Activated T-helper 1 cell treated with anti-CD3 and anti-CD28 coated beads, Interleukin-12 subunit alpha, Interleukin-12 subunit beta, Interleukin-2, Interleukin-4 antibody, amounts not matched to agents 30 ng/mL and 10 ng/mL and 1 ng/mL, durations not matched to agents 14 hours and 24 hours and 36 hours (primary cell): ENCODE measurements at regions not wholly inside any gene's neighbourhood (a gene's known extent, or its start where the extent isn't known, plus 50 kb on each side); places are given as distances from the start of the nearest gene placed in this dataset.
"Not testable (repeated sequence)": the region's sequence is repeated elsewhere in the genome, so short reads cannot be mapped to it uniquely, and the experiment has no call there.

ENCODE experiments used
- DNase-seq: peaks from one replicate; pipeline ENCODE4 v3.0.0; 2021; ENCODE audit warnings: low spot score
- H3K27ac Mint-ChIP-seq: one replicate; pipeline ENCODE4 v1.8.0; 2021; ENCODE audit warnings: mild to moderate bottlenecking, mixed read lengths
- H3K27me3 Mint-ChIP-seq: one replicate; pipeline ENCODE4 v1.8.0; 2022; ENCODE audit warnings: mild to moderate bottlenecking, moderate library complexity, mixed read lengths; ENCODE audit not compliant: insufficient read depth
- H3K36me3 Mint-ChIP-seq: one replicate; pipeline ENCODE4 v1.8.0; 2021; ENCODE audit warnings: low read depth, mixed read lengths
- H3K4me1 Mint-ChIP-seq: one replicate; pipeline ENCODE4 v1.8.0; 2021; ENCODE audit warnings: low read depth, mixed read lengths
- H3K4me3 Mint-ChIP-seq: one replicate; pipeline ENCODE4 v1.8.0; 2021; ENCODE audit warnings: mild to moderate bottlenecking, moderate library complexity, mixed read lengths
- H3K9me3 Mint-ChIP-seq: one replicate; pipeline ENCODE4 v1.8.0; 2021; ENCODE audit warnings: mixed read lengths
- intact Hi-C: fragments of 100-400 bp; cut with micrococcal nuclease; formaldehyde crosslinking; loops from one replicate; pipeline ENCODE4 v1.15.1; 2024

DNA sequence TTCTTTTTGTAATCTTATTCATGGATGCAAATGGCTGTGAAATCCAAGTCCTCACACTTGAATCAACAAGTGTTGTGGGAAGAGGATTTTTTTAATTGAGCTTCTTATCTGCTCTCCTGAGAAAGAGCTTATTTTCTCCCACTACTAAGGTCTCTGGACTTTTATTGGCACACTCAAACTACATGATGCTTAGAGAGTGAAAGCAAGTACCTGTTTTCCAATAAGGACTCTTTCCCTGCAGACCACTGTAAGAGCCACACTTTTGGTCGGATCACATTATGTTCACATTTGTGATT lies 546.4 kb upstream of the ARRDC3 start:
- no peak overlapping the region for H3K27ac Mint-ChIP-seq
- no peaks in the 10 kb centered on the region for H3K4me1 Mint-ChIP-seq
- H3K9me3 Mint-ChIP-seq = no peaks in the 10 kb centered on the region
- no peak overlapping the region for H3K4me3 Mint-ChIP-seq
- no peaks in the 10 kb centered on the region for H3K36me3 Mint-ChIP-seq
- intact Hi-C loops = no loop called here
- DNase-seq = no peak
- no peaks in the 10 kb centered on the region for H3K27me3 Mint-ChIP-seq

DNA sequence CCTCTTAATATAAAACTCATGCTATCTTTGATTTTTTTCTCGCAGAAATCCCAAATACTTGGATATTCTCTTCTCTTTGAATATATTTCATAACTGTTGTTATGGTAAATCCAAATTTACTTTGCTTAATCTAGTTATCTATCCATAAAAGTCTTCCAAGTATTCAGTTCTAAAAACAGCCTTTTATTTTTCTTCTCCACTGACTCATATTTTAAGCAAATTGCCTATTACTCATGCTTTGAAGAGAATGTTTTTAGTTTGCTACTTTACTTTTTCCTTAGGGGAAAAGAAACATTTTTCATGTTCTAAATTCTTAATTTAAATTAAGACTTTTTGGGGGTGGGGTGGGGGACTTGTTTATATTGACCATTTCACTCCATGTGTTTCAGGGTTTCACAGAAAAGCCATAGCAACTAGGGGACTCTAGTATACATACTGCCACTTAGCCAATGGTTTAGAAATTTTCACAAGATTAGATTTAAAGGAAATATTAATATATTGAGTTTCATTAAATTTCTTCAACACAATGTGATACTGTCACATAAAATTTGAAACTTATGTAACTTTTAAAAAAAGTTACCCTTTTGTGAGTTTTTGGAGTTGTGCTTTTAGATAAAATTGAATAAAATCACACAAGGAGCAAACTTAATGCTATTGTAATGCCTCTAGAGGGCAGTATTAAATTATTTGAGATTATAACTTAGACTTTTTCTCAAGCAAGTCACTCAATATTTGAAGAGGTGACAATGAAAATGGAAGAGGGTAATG lies 545.8 kb upstream of the ARRDC3 start:
- DNase-seq = no peak
- intact Hi-C loops = no loop called here
- Mint-ChIP-seq H3K4me3 (no peak overlapping the region), H3K4me1 (no peaks in the 10 kb centered on the region), H3K27me3 (no peaks in the 10 kb centered on the region), H3K9me3 (no peaks in the 10 kb centered on the region), H3K27ac (no peak overlapping the region), H3K36me3 (no peaks in the 10 kb centered on the region)

DNA sequence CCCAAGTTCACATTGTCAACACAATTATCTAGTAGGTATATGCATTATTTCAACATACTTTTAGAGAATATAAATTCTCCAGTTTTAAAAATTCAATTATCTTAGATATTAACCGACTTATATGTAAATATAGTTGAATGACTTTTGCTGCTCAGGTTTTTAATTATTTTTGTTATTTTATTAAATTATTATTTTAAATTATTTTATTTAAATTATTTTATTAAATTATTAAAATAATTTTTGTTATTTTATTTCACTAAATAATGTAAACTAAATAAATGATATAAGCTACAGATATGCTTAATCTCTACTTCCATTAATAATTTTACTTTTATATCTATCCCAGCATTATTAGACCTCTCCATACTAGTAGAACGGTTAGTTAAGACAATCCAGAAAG lies 544.3 kb upstream of the ARRDC3 start:
- no peak for DNase-seq
- intact Hi-C loops = no loop called here
- H3K4me3 Mint-ChIP-seq = no peak overlapping the region

DNA sequence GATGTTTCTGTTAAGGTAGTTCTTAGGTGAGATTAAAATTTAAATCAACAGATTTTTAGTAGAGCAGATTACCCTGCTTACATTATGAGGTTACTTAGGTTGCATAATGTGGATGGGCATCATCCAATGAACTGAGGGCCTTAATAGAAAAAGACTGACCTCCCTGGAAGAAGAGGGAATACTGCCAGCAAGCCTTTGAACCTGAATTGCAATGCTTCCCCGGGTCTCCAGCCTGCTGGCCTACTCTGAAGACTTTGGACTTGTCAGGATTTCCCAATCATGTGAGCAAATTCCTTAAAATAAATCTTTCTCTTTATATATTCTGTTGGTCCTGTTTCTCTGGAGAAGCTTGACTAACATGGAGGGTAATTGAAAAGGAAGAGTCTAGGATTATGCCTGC lies 542.1 kb upstream of the ARRDC3 start:
- no peaks in the 10 kb centered on the region for H3K36me3 Mint-ChIP-seq
- no peak overlapping the region for H3K27ac Mint-ChIP-seq
- intact Hi-C loops = no loop called here
- no peak overlapping the region for H3K4me3 Mint-ChIP-seq
- H3K27me3 Mint-ChIP-seq = no peaks in the 10 kb centered on the region
- DNase-seq = no peak
- H3K4me1 Mint-ChIP-seq = no peaks in the 10 kb centered on the region
- H3K9me3 Mint-ChIP-seq = no peaks in the 10 kb centered on the region

More for the DNA sequence above, 544.3 kb upstream of the ARRDC3 start:
- Mint-ChIP-seq H3K27ac (no peak overlapping the region), H3K9me3 (no peaks in the 10 kb centered on the region), H3K27me3 (no peaks in the 10 kb centered on the region), H3K4me1 (no peaks in the 10 kb centered on the region), H3K36me3 (no peaks in the 10 kb centered on the region)

DNA sequence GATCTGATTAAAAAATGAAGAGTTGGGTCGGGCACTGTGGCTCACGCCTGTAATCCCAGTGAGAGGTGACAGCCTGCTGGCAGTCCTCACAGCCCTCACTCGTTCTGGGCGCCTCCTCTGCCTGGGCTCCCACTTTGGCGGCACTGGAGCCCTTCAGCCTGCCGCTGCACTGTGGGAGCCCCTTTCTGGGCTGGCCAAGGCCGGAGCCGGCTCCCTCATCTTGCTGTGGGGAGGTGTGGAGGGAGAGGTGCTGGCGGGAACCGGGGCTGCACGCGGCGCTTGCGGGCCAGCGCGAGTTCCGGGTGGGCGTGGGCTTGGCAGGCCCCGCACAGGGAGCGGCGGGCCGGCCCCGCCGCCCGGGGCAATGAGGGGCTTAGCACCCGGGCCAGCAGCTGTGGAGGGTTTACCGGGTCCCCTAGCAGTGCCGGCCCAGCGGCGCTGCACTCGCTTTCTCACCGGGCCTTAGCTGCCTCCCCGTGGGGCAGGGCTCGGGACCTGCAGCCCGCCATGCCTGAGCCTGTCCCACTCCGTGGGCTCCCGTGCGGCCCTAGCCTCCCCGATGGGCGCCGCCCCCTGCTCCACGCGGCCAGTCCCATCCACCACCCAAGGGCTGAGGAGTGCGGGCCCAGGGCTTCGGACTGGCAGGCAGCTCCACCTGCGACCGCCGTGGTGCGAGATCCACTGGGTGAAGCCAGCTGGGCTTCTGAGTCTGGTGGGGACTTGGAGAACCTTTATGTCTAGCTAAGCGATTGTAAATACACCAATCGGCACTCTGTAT lies 534.1 kb upstream of the ARRDC3 start:
- H3K27ac Mint-ChIP-seq, H3K9me3 Mint-ChIP-seq, H3K36me3 Mint-ChIP-seq, H3K4me3 Mint-ChIP-seq, intact Hi-C loops, H3K4me1 Mint-ChIP-seq, DNase-seq, H3K27me3 Mint-ChIP-seq: not testable (repeated sequence)

DNA sequence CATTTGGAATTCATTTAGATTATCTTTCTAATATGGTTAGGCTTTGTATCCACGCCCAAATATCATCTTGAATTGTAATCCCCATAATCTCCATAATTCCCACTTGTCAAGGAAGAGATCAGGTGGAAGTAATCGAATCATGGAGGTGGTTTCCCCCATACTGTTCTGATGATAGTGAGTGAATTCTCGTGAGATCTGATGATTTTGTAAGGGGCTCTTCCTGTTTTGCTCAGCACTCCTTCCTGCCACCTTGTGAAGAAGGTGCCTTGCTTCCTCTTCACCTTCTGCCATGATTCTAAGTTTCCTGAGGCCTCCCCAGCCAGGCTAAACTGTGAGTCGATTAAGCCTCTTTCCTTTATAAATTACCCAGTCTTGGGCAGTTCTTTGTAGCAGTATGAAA lies 527.5 kb upstream of the ARRDC3 start:
- intact Hi-C loops = no loop called here
- no peak for DNase-seq
- no peaks in the 10 kb centered on the region for H3K9me3 Mint-ChIP-seq
- H3K4me1 Mint-ChIP-seq = no peaks in the 10 kb centered on the region
- no peaks in the 10 kb centered on the region for H3K36me3 Mint-ChIP-seq
- H3K27me3 Mint-ChIP-seq = no peaks in the 10 kb centered on the region
- H3K4me3 Mint-ChIP-seq = no peak overlapping the region
- no peak overlapping the region for H3K27ac Mint-ChIP-seq

DNA sequence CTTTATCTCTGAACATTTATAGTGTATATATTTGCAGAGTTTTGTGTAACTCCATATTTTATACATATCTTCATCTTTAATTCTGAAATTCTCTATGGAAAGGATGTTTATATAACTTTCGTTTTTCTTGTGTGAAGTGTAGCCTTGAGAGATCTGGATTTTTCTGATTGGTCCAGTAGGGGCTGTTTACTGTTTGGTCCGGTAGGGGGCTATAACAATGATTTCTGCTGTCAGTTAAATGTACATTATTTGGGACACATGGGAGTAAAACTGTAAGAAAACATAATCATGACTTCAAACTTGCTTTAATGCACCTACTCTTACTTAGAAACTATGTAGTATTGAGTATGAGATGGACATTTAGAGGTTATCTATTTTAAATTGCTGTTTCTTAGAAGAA lies 527.1 kb upstream of the ARRDC3 start:
- Mint-ChIP-seq H3K27me3 (no peaks in the 10 kb centered on the region), H3K36me3 (no peaks in the 10 kb centered on the region), H3K4me1 (no peaks in the 10 kb centered on the region), H3K4me3 (no peak overlapping the region), H3K9me3 (no peaks in the 10 kb centered on the region), H3K27ac (no peak overlapping the region)
- DNase-seq = no peak
- intact Hi-C loops = no loop called here

DNA sequence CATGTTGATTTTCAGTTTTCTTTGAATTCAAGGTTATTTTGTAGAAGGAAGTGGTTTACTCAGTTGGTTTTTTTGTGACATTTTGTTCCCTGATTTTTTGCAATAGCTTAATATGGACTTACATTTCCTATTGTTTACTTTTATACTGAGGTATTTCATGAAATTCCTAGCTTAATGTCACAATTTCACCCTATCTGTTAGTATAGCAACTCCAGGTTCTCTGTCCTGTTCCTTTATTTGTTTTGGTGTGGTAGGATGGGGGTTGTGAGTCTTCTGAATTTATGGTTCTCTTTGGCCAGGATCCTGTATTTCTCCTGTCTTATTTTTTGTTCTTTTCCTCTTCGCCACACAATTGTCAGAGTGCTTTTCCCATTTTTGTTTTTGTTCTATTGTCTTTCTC lies 523.4 kb upstream of the ARRDC3 start:
- Mint-ChIP-seq H3K36me3 (no peaks in the 10 kb centered on the region), H3K27ac (no peak overlapping the region), H3K4me3 (no peak overlapping the region), H3K9me3 (no peaks in the 10 kb centered on the region), H3K27me3 (no peaks in the 10 kb centered on the region), H3K4me1 (no peaks in the 10 kb centered on the region)
- no peak for DNase-seq
- intact Hi-C loops = no loop called here

DNA sequence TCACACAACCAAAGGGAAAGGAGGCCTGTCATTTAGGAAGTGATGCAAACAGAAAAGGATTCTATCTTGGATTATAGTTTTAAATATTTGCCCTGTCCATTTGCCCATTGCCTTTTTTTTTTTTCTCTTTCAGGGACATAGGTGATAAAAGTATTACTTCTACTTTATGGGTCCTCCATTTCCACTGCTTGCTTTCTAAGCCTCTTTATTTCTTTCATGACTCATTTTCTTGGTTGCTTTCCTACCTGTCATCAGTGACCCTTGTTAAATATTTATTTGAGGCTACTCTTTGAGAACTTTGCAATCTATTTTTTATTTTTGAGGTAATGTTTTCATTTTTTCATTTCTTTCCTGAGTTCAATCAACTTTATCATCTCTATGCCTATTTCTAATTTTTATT lies 522.9 kb upstream of the ARRDC3 start:
- no peaks in the 10 kb centered on the region for H3K4me1 Mint-ChIP-seq

DNA sequence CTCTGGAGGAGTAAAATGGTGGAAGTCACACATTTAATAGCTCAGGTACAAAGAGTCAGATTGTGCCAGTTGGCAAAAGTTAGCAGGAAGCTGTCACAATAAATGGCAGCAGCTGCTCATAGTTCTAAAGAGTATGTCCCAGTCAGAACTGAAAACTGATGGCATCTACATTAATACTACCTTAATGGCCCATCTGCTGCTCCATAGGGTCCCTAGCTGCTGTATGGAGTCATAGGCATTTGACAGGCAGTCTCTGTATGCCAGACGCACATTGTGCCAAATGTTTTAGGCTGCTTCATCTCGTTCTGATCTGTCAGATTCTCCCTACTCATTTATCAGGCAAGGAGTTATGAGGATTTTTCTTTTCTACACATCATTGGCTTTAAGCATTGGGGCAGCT lies 515.8 kb upstream of the ARRDC3 start:
- Mint-ChIP-seq H3K27ac (no peak overlapping the region), H3K4me3 (no peak overlapping the region), H3K27me3 (no peaks in the 10 kb centered on the region), H3K4me1 (no peaks in the 10 kb centered on the region), H3K36me3 (no peaks in the 10 kb centered on the region), H3K9me3 (no peaks in the 10 kb centered on the region)
- intact Hi-C loops = no loop called here
- DNase-seq = no peak

More for the DNA sequence above, 522.9 kb upstream of the ARRDC3 start:
- H3K9me3 Mint-ChIP-seq = no peaks in the 10 kb centered on the region
- no peaks in the 10 kb centered on the region for H3K36me3 Mint-ChIP-seq
- no peak for DNase-seq
- intact Hi-C loops = no loop called here
- no peak overlapping the region for H3K4me3 Mint-ChIP-seq
- H3K27ac Mint-ChIP-seq = no peak overlapping the region
- H3K27me3 Mint-ChIP-seq = no peaks in the 10 kb centered on the region

DNA sequence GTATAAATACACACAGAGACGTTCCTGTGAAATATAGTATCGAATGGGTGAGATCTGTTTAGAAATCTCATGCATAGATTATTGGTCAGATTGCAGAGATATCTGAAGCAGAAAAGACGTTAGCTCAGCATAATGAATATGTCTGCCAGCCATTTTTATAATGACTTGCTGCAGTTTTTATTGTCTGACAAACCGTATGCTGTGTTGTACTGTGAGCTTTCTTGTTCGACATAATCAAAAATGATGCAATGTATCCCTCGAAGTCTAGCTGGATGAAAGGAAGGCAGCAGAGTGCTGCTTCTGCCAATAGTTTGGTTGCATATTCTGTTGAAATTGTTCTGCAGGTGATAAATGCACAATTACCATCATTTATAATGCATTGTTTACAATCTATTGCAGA lies 514.9 kb upstream of the ARRDC3 start:
- Mint-ChIP-seq H3K9me3 (no peaks in the 10 kb centered on the region), H3K27me3 (no peaks in the 10 kb centered on the region), H3K4me3 (no peak overlapping the region), H3K36me3 (no peaks in the 10 kb centered on the region), H3K27ac (no peak overlapping the region), H3K4me1 (no peaks in the 10 kb centered on the region)
- intact Hi-C loops = no loop called here
- DNase-seq = no peak

DNA sequence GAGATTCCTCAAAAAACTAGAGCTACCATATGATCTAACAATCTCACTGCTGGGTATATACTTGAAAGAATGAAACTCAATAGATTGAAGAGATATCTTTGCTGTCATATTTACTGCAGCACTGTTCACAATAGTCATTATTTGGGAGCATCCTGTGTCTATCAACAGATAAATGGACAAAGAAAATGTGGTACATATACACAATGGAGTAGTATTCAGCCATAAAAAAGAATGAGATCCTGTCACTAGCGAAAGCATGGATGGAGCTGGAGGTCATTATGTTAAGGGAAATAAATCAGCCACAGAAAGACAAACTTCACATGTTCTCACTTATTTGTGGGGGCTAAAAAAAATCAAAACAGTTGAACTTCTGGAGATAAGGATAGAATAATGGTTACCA lies 505.7 kb upstream of the ARRDC3 start:
- H3K27me3 Mint-ChIP-seq = no peaks in the 10 kb centered on the region
- H3K4me1 Mint-ChIP-seq = no peaks in the 10 kb centered on the region
- no peak overlapping the region for H3K4me3 Mint-ChIP-seq
- H3K9me3 Mint-ChIP-seq = no peaks in the 10 kb centered on the region
- H3K36me3 Mint-ChIP-seq = no peaks in the 10 kb centered on the region
- DNase-seq = no peak
- intact Hi-C loops = no loop called here
- no peak overlapping the region for H3K27ac Mint-ChIP-seq

DNA sequence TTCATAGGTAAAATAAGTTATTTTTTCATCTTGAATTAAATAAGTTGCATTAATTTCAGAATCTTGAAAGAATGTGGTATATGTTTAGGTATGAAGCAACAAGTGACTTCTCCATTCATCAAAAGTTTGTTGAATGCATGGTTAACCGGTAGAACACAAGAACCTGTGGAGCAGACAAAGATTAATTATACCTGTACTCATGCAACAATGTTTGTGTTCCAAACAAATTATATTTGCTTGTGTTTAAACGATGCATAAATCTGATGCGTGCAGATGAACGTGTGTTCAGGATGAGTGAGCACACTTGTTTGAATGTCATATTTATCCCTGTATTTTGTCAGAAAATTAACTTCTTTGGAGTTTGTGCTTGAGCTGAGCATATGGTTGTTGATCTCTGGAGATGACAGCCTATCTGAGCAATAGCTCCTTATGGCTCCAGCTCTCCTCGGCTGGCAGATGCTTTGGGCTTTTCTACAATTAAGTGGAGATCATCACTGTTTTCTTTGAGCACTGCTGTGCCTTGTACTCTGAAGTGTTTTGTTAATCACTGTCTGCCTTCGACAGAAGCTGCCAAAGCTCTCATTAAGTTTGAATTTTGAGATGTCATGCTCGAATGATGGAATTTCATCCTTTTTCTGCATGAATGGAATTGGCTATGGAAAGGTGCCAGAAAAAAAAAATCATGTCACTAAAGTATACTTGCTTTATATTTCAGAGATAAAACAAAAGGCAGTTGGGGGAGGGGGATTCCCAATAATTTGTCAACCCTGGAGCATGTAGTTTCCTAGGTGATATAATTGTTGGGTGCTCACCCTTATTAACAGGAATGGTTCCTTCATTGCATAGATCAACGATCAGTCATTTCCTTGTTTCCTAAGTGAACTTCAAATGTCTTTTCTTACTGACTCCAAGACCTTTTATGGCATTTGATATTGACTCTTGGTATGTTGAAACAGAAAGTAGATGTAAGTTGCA lies 502.5 kb upstream of the ARRDC3 start:
- Mint-ChIP-seq H3K9me3 (no peaks in the 10 kb centered on the region), H3K36me3 (no peaks in the 10 kb centered on the region), H3K27me3 (no peaks in the 10 kb centered on the region), H3K4me3 (no peak overlapping the region), H3K27ac (no peak overlapping the region), H3K4me1 (no peaks in the 10 kb centered on the region)
- intact Hi-C loops = no loop called here
- no peak for DNase-seq
